RCC 7860 (cell line): ENCODE measurements at regions not wholly inside any gene's neighbourhood (a gene's known extent, or its start where the extent isn't known, plus 50 kb on each side); places are given as distances from the start of the nearest gene placed in this dataset.
"Not testable (repeated sequence)": the region's sequence is repeated elsewhere in the genome, so short reads cannot be mapped to it uniquely, and the experiment has no call there.

Source experiments
- DNase-seq: peaks from one replicate; pipeline ENCODE4 v3.0.0-alpha.2; 2015; ENCODE audit warnings: low spot score
- FAIRE-seq: peaks from 2 replicates; lab custom pipeline; 2012; peaks lifted over from hg19 to GRCh38; lab: Jason Lieb, UNC

GRCh38 chr6:92428448-92428847, 990.9 kb downstream of the EPHA7 start:
- FAIRE-seq (no peak), DNase-seq (no peak)

DNA sequence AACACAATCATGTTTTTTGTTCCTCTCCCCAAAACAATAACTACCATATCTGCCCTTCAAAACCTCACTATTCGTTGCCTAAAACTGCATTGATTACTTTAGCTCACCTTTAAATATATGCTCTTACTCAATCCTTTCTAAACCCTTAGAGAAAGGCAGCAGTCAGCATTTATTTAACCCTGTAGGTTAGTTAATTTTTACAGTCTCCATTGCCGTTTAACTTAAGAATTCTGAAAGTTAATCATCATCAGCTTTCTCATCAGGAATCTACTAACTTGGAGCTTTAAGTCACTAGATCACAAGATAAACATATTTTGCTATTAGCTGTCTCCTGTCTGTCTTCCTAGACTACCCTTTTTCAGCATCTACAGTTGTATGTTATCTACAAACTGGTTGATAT, 991.9 kb downstream of the EPHA7 start:
- no peak for FAIRE-seq
- DNase-seq: no peak

DNA sequence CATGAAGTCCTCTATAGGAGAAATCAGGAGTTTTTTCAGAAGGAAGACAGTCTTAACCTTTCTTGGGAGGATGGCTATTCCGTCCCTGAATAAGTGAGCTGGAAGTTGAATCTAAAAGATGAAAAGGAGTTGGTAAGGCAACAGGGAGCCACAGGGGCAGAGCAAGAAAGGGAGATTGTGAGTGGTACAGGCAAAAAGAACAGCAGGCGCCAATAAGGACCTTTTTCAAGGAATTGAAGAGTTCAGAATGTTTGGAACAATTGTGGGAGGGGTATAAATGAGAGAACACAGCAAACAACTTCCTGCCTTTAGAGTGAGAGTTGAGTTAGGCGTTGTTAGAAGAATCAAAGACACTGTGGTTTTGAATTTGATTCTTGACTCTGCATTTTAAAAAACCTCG, 1003.7 kb downstream of the EPHA7 start:
- DNase-seq: no peak
- FAIRE-seq: no peak

DNA sequence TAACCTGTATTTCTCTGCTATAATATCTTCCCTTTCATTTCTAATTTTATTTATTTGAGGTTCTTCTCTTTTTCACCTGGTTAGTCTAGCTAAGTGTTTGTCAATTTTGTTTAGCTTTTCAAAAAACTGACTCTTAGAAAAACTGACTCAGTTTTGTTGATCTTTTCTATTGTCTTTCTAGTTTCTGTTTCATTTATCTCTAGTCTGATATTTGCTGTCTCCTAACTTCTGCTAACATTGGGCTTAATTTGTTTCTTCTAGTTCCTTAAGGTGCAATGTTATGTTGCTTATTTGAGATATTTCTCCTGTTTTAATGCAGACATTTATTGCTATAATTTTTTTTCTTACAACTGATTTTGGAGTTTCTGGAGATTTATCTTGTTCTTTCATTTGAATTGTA, 1011.0 kb downstream of the EPHA7 start:
- DNase-seq (no peak), FAIRE-seq (no peak)

DNA sequence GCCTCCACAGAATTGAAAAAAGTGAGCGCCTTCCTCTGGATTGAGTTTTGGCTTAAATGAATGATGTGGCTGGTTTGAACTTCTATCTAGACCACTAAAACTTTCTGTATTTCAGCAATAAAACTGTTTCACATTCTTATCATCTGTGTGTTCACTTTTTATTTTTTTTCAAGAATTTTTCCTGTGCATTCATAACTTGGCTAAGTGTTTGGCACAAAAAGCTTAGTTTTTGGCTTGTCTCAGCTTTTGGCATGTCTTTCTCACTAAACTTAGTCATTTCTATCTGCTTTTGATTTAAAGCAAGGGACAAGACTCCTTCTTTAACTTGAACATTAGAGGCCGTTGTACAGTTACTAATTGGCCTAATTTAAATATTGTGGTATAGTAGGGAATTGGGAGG, 1015.1 kb downstream of the EPHA7 start:
- FAIRE-seq: no peak

GRCh38 chr6:92399911-92400310, 1019.4 kb downstream of the EPHA7 start:
- FAIRE-seq (no peak), DNase-seq (no peak)

More for the DNA sequence above, 1015.1 kb downstream of the EPHA7 start:
- DNase-seq: no peak

DNA sequence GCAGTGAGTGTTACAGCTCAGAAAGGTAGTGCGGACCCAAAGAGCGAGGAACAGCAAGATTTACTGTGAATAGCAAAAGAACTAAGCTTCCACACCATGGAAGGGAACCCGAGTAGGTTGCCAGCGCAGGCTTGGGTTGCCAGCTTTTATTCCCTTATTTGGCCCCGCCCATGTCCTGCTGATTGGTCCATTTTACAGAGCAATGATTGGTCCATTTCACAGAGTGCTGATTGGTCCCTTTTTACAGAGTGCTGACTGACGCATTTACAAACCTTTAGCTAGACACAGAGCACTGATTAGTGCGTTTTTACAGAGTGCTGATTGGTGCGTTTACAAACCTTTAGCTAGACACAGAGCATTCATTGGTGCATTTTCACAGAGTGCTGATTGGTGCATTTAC, 1030.7 kb downstream of the EPHA7 start:
- DNase-seq: not testable (repeated sequence)

GRCh38 chr6:92380803-92381601, 1038.4 kb downstream of the EPHA7 start:
- no peak for FAIRE-seq

More for the DNA sequence above, 1030.7 kb downstream of the EPHA7 start:
- not testable (repeated sequence) for FAIRE-seq

DNA sequence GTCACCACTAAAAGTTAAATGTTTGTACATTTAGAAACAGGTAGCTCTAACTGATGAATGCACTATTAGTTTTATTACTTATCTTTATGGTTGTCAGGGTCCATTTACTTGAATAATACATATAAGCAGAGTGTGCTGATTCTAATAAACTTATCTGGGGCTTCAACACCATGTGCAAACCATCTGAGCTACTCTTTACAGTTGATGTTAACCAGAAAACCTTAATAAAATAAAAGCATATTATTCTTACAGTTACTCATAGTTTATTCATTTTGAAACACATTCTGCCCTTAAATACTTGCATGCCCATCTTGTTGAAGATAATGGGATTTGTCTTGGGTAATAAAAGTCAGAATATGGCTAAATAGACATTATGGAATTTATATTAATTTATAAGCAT, 1042.2 kb downstream of the EPHA7 start:
- DNase-seq: no peak
- FAIRE-seq: no peak

More at GRCh38 chr6:92380803-92381601, 1038.4 kb downstream of the EPHA7 start:
- DNase-seq: no peak

DNA sequence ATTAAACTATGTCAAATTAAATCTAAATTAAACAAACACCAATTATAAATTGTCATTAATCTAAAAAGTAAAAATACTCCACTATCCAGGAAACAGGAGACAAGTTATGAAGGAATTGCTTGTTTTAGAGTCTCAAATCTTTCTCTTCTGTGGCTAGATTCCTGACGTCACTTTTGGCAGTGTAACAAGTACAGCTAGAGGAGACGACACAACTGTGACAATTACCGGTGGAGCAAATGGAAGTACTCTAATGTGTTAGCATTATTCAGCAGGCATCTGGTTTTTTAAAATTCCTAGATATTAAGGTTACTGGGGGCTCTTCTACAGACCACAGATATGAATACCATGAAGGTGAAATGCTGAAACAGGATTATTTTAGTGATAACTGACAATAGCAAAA, 1042.7 kb downstream of the EPHA7 start:
- no peak for FAIRE-seq
- DNase-seq: no peak

DNA sequence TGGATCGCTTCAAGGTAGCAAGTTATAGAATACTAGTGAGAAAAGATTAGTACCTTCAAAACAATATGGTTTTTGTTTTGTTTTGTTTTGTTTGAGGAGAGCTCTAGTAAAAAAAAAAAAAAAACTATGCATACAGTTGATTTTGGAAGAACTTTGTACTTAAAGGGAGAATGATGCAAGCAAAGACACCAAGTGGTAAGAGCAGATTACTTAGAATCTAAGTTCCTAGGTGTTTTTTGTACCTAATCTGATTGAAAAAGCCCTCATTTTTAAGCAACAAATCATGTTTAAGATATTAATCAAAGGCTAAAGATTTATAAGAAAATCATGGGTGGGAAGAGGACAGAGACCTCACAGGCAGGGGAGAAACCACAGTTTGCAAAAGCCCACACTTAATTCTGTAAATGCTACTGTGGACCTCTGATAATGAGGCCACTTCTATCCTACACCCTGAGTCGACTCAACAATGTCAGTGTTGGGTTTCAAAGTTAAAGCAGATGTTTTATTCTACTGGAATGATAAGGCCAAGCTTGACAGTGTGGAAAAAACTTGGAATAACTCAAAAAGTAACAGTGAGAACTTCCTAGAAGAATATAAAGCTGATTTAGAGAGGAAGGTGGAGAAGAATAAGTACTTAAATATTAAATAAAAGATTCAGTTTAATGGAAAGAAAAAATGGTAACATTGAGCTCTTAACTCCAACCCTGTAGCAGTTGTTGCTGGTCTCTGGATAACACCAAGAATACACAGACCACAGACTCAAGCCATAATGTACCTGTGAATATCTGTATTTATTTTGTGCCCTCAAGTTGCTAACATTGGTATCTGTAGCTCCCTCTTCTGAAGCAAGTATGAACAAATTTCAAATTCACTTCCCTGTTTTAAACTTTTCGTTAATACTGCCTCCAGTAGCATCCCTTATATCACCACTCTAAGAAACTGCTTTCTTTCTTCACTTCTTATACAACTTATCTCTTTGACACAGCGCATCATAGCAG, 1047.8 kb downstream of the EPHA7 start:
- no peak for DNase-seq
- FAIRE-seq: no peak

DNA sequence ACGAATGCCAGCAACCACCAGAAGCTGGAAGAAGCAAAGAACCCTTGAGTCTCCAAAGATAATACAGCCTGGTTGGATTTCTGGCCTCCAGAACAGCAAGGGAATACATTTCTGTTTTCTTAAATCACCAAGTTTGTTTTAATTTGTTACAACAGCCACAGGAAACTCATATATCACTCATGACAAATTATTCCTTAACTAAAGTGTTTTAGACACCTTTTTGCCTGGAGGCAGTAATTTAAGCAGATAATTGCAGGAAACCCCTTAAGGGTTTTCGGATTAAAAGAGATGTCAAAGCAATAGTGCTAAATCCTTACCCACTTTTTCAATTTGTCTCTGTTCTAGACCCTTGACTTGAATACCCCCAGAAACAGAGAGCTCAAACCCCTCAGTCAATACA, 1050.0 kb downstream of the EPHA7 start:
- FAIRE-seq: no peak
- DNase-seq: no peak

GRCh38 chr6:92364948-92365541, 1054.3 kb downstream of the EPHA7 start:
- no peak for FAIRE-seq

DNA sequence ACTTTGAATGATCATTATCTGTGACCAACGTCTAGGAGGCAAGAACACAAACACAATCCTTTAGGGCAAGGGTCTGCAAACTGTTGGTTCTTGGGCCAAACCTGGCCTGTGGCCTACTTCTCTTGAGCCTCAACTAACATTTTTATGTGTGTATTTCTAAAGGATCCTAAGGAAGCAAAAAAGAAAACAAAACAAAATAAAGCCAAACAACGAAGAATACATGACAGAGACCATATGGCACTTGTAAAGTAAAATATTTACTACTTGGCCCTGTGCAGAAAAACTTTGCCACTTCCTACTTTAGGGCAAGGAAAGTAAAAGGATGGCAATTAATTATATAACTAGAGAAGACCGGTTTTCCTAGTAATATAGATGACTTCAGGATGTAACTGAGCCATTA, 1056.2 kb downstream of the EPHA7 start:
- DNase-seq (no peak), FAIRE-seq (no peak)

More at GRCh38 chr6:92364948-92365541, 1054.3 kb downstream of the EPHA7 start:
- DNase-seq: no peak

GRCh38 chr6:92362404-92362803, 1057.0 kb downstream of the EPHA7 start:
- DNase-seq (no peak), FAIRE-seq (no peak)

GRCh38 chr6:92361990-92362389, 1057.4 kb downstream of the EPHA7 start:
- DNase-seq (no peak), FAIRE-seq (no peak)

DNA sequence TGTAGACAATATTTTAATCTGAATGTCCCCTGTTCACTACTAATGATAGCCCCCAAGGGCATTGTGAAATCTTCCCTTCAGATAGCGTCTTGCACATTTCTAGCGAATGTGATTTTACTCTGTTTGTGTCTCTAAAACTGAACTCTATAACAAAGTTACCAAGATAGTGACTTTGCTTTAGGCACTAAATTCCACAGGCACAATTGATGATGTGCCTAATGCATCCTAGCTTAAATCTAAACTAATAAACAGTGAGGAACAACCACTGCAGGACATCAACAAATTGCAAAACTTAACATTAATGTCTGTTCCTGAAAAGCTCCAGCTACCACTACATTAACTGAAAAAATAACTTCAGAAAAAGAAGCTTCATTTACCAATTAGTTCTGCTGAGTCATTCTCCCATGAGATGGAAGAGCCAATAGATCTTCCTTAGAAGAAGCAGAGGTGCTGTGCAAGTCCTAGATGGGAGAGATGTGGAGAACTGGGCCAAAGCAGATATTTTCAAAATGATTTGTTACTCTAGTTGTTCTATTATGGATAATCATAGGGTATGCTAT, 1065.0 kb downstream of the EPHA7 start:
- no peak for DNase-seq
- no peak for FAIRE-seq

DNA sequence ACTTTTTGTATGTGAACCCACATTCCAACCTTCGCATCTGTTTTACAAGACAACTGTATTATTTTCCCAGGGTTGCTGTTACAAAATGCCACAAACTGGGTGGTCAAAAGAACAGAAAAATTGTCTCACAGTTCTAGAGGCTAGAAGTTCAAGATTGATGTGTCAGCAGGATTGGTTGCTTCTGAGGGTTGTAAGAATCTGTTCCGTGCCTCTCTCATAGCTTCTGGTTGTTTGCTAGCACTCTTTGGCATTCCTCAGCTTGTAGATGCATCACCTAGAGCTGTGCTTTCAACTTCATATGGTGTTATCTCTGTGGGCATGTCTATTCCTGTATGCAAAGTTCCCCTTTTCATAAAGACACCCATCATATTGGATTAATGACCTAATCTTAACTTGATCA, 1067.2 kb downstream of the EPHA7 start:
- FAIRE-seq: no peak

DNA sequence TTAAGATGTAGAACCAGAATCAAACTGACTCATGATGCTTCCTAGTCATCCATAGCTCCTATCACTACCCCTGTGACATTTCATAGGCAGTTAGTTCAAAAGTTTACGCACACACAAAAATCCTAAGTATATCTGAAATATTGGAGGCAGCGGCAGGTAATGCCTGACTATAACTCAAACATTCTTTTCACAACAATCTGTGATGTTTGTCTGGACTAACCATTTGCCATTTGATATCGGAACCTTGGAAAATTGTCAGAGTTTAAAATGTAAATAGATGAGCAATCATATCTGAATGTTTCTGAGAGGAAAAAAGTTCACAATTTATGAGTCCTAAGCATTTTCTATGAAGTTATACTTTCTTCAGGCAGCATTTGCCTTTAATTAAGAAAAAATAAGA, 1078.2 kb downstream of the EPHA7 start:
- no peak for DNase-seq
- FAIRE-seq: no peak

More for the DNA sequence above, 1067.2 kb downstream of the EPHA7 start:
- DNase-seq: no peak

- FAIRE-seq: no peak
- no peak for DNase-seq
Measured at GRCh38 chr6:92339936-92340640, 1079.3 kb downstream of the EPHA7 start.
